Heart right ventricle (tissue), 16 donors: ENCODE measurements at regions not wholly inside any gene's neighbourhood (a gene's known extent, or its start where the extent isn't known, plus 50 kb on each side); places are given as distances from the start of the nearest gene placed in this dataset.

Experiments
- ATAC-seq, 8 donors: fragments of 200-7000 bp; cut with Tn5 transposase; one replicate each; pipeline ENCODE4 v1.9.1; 2020; ENCODE audit warnings: mild to moderate bottlenecking in 8 of 8, moderate library complexity in 8 of 8, moderate number of reproducible peaks in 1 of 8
- DNase-seq, 2 donors: peaks; one replicate each; pipeline ENCODE4 v3.0.0-alpha.2; 2020
- H3K27ac ChIP-seq, 10 donors: fragments of 200-600 bp; sonication (generic) in 2 of 10; one replicate each; pipeline versions ENCODE4 v1.5.0 to v1.8.0; 2020 to 2022; ENCODE audit warnings: mild to moderate bottlenecking in 3 of 10
- H3K27me3 ChIP-seq, 7 donors: fragments of 200-600 bp; one replicate each; pipeline ENCODE4 v1.8.0; 2021 to 2022; ENCODE audit warnings: mild to moderate bottlenecking in 2 of 7
- H3K36me3 ChIP-seq, 9 donors: fragments of 200-600 bp; sonication (generic) in 1 of 9; one replicate each; pipeline versions ENCODE4 v1.5.0 to v1.8.0; 2020 to 2022; ENCODE audit warnings: mild to moderate bottlenecking in 2 of 9
- H3K4me1 ChIP-seq, 9 donors: fragments of 200-600 bp; sonication (generic) in 1 of 9; one replicate each; pipeline versions ENCODE4 v1.5.0 to v1.8.0; 2020 to 2022; ENCODE audit warnings: mild to moderate bottlenecking in 4 of 9
- H3K4me3 ChIP-seq, 10 donors: fragments of 200-600 bp; sonication (generic) in 2 of 10; one replicate each; pipeline versions ENCODE4 v1.5.0 to v1.8.0; 2020 to 2022; ENCODE audit warnings: mild to moderate bottlenecking in 7 of 10, moderate library complexity in 2 of 10
- H3K9me3 ChIP-seq, 11 donors: fragments of 200-600 bp in 10 of 11; sonication (generic) in 2 of 11; one replicate each; pipeline versions ENCODE4 v1.5.0 to v1.8.0; 2013 to 2022; ENCODE audit warnings: mild to moderate bottlenecking in 2 of 11, control low read depth in 1 of 11, moderate library complexity in 1 of 11
- CTCF ChIP-seq, 9 donors: fragments of 200-600 bp; sonication (generic) in 2 of 9; IDR thresholded peaks; one replicate each; pipeline versions ENCODE4 v1.5.0 to v1.8.0; 2021 to 2022; ENCODE audit warnings: antibody characterized with exemption in 9 of 9, mild to moderate bottlenecking in 5 of 9, moderate library complexity in 1 of 9
- WGBS, 2 donors: extraction: QIAGEN DNeasy Blood & Tissue Kit; methylation state at CpG; one replicate each; pipeline ENCODE4 v1.1.7; 2013; ENCODE audit warnings: inconsistent platforms in 1 of 2; 5-methylcytosine and 5-hydroxymethylcytosine counted together
- intact Hi-C, 10 donors: fragments of 100-400 bp; cut with DNase I; formaldehyde crosslinking; loops; one replicate each; pipeline versions ENCODE4 v1.11.1 to v1.14.2; 2022
- donor health status: Arrhythmogenic right ventricular cardiomyopathy.
- donor health status: ischemic (EF 13 %, LVEDD 7.1; RV severe dilation, severe dysfunction).
- donor health status: healthy with polysubstance abuse.
- donor health status: DM: no; HTN: yes; CAD: no.
- donor health status: DM: no; HTN: no; CAD: no.
- donor health status: ischemic (EF 25% LVEDD 6.9; RV normal size, moderate dysfunction).
- donor health status: ischemic (EF 25% LVEDD 5.7; RV mildly dilated, moderate dysfunction).
- donor health status: healthy.
- donor health status: DM: yes; HTN: yes; CAD: no.
- donor health status: Ischemic cardiomyopathy.
- donor health status: ischemic (EF 35%, LVEDD 5.7; RV mildly dilated, moderate dysfunction).
- donor health status: nonischemic (EF 11% LVEDD 7.7; RV severe dilation, severe dysfunction).
- donor health status: DM: yes; HTN: yes; CAD: no.
- donor health status: PGD.
- donor health status: ischemic (EF 29% LVEDD 5.4; RV normal size, mild dysfunction).
- donor health status: nonischemic (EF 23%, LVEDD 6.1; RV moderate dilation, normal function).

DNA sequence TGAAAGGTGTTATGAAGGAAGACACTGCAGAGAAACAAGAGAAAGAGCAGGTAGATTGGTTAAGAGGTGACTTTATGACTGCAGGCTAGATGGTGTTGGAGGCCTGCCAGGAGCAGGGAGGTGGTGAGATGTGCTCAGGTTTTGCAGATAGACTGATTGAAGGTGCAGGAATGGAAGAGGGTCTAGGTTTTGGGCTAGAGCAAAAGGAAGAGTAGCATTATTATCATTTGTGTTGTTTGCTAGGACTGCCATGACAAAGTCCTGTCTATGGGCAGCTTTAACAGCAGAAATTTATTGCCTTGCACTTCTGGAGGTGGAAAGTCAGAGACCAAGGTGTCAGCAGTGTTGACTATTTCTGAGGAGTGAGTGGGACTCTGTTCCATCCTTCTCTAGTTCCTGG is 172.9 kb upstream of the SOX11 start:
- Histone ChIP-seq H3K9me3 (no peaks in the 10 kb centered on the region), H3K27ac (no peak overlapping the region), H3K27me3 (no peaks in the 10 kb centered on the region), H3K4me3 (no peak overlapping the region), H3K4me1 (peaks cover 0 to 23% (median 9%) of the 10 kb centered on the region in 9 donors), H3K36me3 (no peaks in the 10 kb centered on the region)
- TF ChIP-seq CTCF (IDR thresholded peaks at IDR 0.05): no peak
- intact Hi-C loops: loop anchor here in 1 of 10 donors (5.0 kb wide), 1 partner anchor 127 kb away; no protein-coding TSS in a partner anchor
- DNase-seq (no peak), ATAC-seq (no peak)

- TF ChIP-seq CTCF (IDR thresholded peaks at IDR 0.05): no peak
- WGBS, 2 donors: 26 to 32% methylated on average over 7 of the region's 7 CpGs
- Histone ChIP-seq H3K36me3 (no peaks in the 10 kb centered on the region), H3K27me3 (no peaks in the 10 kb centered on the region), H3K4me3 (no peak overlapping the region), H3K27ac (peak overlapping the region in 8 of 10 donors; percentile 13 to 86 (median 67)), H3K4me1 (peaks cover 0 to 23% (median 9%) of the 10 kb centered on the region in 9 donors), H3K9me3 (no peaks in the 10 kb centered on the region)
- intact Hi-C loops: no loop called here
- ATAC-seq: peak; percentile 91 to 99 (median 98)
- DNase-seq: peak in 1 of 2 donors; percentile 66
Measured at GRCh38 chr2:5520463-5520972, 171.7 kb upstream of the SOX11 start.

- intact Hi-C loops: no loop called here
- Histone ChIP-seq H3K27me3 (no peaks in the 10 kb centered on the region), H3K4me3 (no peak overlapping the region), H3K27ac (peak overlapping the region in 8 of 10 donors; percentile 4 to 86 (median 67)), H3K4me1 (peaks cover 0 to 23% (median 9%) of the 10 kb centered on the region in 9 donors), H3K9me3 (no peaks in the 10 kb centered on the region), H3K36me3 (no peaks in the 10 kb centered on the region)
- 30 to 51% methylated on average over 7 of the region's 7 CpGs for WGBS, 2 donors
- no peak for TF ChIP-seq CTCF (IDR thresholded peaks at IDR 0.05)
- ATAC-seq (peak; percentile 86 to 96 (median 92)), DNase-seq (peak; percentile 30 to 62)
Measured at GRCh38 chr2:5521461-5521860, 170.7 kb upstream of the SOX11 start.

DNA sequence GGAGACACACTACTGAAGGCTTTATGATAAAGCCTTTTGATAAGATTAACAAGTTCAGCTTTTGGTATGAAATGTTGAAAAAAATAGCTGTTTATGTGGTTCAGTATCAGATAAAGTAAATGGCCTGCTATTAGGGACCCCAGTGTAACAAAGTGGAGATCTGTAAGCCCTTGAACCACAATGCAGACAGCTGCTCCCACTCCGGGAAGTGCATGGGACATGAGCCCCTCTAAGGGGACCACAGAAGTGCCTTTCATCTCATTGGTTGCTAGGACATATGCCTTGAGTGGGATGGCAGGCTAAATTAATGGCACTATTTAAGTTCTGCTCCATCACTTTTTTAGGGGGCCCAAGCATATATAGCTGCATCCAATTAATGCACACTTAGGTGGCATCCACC is 167.6 kb upstream of the SOX11 start:
- Histone ChIP-seq H3K36me3 (no peaks in the 10 kb centered on the region), H3K27me3 (peaks cover 0 to 6% (median 0%) of the 10 kb centered on the region in 7 donors), H3K27ac (no peak overlapping the region), H3K4me3 (no peak overlapping the region), H3K9me3 (no peaks in the 10 kb centered on the region), H3K4me1 (peaks cover 0 to 21% (median 7%) of the 10 kb centered on the region in 9 donors)
- no peak for DNase-seq
- no peak for TF ChIP-seq CTCF (IDR thresholded peaks at IDR 0.05)
- no peak for ATAC-seq
- 89 to 93% methylated on average over 1 of the region's 1 CpG for WGBS, 2 donors
- intact Hi-C loops: no loop called here
